ENCODE measurements at regions not wholly inside any gene's neighbourhood (a gene's known extent, or its start where the extent isn't known, plus 50 kb on each side); places are given as distances from the start of the nearest gene placed in this dataset.

GRCh38 chr13:97161582-97162231, 60.4 kb upstream of the MBNL2 start:
- TF ChIP-seq, protein P1, sequence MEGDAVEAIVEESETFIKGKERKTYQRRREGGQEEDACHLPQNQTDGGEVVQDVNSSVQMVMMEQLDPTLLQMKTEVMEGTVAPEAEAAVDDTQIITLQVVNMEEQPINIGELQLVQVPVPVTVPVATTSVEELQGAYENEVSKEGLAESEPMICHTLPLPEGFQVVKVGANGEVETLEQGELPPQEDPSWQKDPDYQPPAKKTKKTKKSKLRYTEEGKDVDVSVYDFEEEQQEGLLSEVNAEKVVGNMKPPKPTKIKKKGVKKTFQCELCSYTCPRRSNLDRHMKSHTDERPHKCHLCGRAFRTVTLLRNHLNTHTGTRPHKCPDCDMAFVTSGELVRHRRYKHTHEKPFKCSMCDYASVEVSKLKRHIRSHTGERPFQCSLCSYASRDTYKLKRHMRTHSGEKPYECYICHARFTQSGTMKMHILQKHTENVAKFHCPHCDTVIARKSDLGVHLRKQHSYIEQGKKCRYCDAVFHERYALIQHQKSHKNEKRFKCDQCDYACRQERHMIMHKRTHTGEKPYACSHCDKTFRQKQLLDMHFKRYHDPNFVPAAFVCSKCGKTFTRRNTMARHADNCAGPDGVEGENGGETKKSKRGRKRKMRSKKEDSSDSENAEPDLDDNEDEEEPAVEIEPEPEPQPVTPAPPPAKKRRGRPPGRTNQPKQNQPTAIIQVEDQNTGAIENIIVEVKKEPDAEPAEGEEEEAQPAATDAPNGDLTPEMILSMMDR (IDR thresholded peaks at IDR 0.05): no peak
- no peak for TF ChIP-seq MYC (IDR thresholded peaks at IDR 0.05; ENCODE audit: borderline replicate concordance, low read length)

Measured in A549 (cell line).